HG02852 (cell line): ENCODE measurements at regions not wholly inside any gene's neighbourhood (a gene's known extent, or its start where the extent isn't known, plus 50 kb on each side); places are given as distances from the start of the nearest gene placed in this dataset.

Source experiments
- ATAC-seq: cut with Tn5 transposase; IDR thresholded peaks from one replicate; pipeline ENCODE4 v1.9.1; 2021; ENCODE audit warnings: mild to moderate bottlenecking, moderate library complexity; ENCODE audit not compliant: unreplicated experiment

DNA sequence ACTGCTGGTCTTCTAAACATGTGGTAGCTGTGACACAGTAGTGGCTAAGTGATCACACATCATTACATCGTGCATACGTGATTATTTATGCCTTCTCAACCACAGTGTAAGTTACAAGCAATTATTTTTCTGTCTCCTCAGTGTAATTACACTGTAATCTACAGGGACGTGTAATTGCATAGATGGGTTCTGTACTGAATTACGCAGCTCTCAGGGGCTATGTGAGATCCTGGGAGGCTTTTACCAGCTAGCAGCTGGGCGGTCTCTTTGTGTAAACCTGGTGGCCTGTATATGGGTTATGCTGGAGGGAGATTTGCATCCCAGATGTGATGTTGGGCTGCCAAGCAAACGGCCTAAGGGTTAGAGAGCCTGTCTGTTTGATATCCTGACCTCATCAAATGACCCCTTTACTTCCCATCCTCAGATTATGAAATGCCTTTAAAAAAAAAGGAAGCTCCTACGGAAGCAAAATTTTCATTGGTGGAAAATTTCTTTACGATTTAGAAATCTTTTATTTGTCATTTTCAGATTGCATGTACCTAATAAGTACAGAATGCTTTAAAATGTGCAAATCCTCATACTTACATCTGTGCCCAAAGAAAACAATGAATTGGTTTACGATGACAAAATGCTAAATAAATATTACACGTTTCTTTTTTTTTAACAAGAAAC, 402.8 kb upstream of the JAG1 start:
- no peak for ATAC-seq

DNA sequence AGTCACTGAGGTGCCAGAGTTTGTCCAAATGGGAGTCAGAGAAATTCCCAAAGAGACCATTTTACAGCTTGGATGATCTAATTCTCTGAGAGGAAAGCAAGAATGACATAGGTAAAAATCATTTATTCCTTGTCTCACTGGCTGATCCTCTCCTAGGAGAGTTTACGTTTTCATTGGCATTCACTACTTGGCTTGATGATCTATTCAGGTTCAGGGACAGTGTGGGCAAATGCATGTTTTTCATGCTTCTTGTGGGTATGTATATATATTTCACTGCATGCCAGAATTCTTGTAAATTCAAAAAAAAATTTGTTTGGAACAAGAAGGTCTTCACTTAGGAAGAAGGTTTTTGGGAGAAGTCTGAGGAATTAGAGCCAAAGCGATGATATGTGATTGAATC, 403.4 kb upstream of the JAG1 start:
- ATAC-seq, result no peak

DNA sequence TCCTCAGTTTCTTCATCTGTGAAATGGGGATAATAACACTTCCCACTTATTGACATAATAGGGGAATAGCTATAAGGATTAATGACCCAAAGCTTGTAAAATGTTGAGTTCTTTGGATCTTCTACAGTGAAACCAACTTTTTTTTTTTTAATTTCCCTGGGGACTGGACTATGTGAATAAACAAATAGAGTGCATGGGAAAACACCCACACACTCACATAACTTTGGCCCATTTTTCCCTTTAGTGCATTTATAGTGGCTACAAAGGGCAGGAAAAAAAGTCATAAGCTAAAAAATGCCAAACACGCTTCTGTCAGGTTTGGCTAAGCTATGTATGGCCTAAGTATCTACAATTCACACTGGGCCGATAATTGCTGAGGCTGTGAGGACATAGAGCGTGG, 406.2 kb upstream of the JAG1 start:
- no peak for ATAC-seq

- no peak for ATAC-seq
Observed at GRCh38 chr20:11080781-11081377, 407.1 kb upstream of the JAG1 start.

GRCh38 chr20:11083841-11084240, 410.0 kb upstream of the JAG1 start:
- ATAC-seq, result no peak

DNA sequence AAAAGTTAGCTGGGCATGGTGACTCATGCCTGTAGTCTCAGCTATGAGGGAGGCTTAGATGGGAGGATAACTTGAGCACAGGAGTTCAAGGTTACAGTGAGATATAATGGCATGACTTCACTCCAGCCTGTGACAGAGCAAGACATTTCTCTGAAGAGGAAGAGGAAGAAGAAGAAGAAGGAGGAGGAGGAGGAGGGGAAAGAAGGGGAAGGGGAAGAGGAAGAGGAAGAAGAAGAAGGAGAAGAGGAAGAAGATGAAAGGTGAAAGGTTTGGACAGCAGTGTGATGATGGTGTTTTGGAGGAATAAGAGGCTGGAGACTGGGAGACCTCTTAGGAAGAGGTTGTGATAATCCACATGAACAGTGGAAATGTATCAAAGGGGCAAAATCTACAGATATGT, 410.7 kb upstream of the JAG1 start:
- no peak for ATAC-seq

- ATAC-seq, result no peak
Observed at GRCh38 chr20:11086970-11087369, 413.2 kb upstream of the JAG1 start.

- ATAC-seq, result no peak
Observed at GRCh38 chr20:11090751-11091150, 417.0 kb upstream of the JAG1 start.

- ATAC-seq, result no peak
Observed at GRCh38 chr20:11091511-11091910, 417.7 kb upstream of the JAG1 start.

DNA sequence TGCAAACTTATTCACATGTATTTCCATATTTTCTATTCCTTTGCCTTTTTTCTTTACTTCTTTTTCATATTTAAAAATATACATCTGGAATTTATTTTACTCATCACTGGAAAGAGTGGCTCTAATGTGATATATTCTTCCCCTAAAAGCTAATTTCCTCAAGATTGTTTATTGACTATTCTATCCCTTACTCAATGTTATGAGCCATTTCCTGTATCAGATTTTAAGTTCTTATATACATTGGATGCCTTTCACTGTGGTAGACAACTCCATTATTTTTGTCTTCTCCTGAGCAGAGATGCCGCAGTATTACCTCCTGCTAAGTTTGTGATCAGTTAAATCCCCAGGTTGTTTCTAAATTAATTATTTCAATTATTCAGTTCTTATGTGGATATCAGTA, 418.4 kb upstream of the JAG1 start:
- ATAC-seq, result no peak

DNA sequence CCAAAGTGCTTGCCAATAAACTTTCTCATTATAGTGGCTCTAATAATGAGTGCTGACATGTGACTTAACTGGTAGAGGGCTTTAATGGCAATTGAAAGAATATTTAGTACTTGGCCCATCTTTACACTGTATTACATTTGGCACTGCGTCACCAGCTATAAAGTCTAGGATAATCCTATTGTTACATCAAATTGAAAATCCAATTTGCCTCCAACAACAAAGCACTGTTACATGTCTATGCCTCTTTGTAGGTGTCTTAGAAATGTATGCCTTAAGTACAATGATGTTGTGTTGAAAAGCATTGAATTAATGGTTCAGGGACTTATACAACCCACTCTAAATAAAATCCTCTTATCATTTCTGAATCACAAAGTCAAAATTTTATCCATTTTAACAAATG, 420.4 kb upstream of the JAG1 start:
- no peak for ATAC-seq

DNA sequence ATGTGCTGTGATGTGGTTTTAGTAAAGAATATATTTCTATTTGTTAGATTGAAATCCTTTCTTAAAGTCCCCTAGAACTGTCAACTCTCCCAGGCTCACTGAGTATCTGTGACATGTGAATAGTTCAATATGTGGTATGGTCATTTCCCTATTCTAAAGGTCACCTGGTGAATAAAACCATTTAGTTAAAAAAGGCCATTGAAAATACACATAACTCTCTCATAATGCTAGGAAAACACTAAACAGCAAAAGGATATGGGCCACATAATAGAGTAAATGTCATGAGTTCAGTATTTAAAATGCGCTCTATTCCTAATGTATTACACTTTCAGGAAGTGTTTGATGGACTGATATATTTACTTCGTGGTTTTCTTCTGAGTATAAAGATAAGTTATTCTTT, 420.9 kb upstream of the JAG1 start:
- ATAC-seq, result no peak

- ATAC-seq, result no peak
Observed at GRCh38 chr20:11098888-11099287, 425.1 kb upstream of the JAG1 start.

GRCh38 chr20:11101243-11101642, 427.4 kb upstream of the JAG1 start:
- no peak for ATAC-seq

- no peak for ATAC-seq
Observed at GRCh38 chr20:11101696-11102095, 427.9 kb upstream of the JAG1 start.

GRCh38 chr20:11103866-11104265, 430.1 kb upstream of the JAG1 start:
- ATAC-seq, result no peak

DNA sequence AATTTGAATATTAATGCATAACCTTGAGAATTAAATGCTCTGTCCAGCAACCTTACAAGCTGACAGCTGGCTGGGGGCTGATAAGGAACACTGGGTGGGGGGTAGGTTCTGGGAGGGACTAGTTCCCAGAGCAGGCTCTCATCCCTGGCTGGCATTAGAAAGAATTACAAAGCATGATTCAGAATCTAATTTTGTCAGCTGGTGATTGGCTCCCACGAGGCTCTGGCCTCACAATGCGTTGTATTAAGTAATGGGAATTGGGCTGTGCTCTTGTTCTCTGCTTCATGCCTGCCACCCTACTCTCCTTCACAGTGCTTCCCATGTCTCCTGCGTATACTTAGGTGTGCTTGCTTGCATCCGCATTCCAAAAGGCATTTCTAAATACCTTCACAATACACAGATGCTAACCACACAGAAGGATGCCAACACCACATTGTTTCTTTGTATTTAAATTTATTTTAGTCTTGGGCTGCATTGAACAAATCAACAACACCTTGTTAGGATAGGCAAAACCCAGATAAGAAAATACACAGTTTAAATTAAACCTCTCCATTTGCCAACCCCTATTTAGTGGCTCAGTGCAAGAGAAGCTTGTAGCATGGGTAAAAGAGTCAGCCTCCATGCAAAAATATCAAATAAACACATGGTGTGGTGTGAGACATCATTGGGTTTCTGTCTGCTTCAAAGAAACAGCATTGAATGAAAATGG, 434.5 kb upstream of the JAG1 start:
- ATAC-seq, result no peak

GRCh38 chr20:11110535-11110934, 436.7 kb upstream of the JAG1 start:
- no peak for ATAC-seq

DNA sequence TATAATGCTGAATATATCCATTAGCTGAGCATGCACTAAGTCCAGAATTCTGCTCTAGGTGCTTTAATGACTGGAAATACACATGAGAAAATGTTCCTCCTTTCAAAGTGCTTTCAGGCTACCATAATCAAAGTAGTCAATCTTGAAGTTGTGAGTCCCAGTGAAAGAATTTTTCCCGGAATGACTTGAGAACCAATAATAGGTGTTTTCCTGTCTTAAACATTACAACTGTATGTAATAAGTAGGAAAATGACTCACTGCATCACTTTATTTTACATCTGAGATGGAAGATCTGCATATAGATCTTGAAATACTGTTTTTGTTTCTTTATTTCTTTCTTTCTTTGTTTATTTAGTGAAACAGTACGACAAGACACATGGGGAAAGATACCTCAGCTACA, 437.4 kb upstream of the JAG1 start:
- no peak for ATAC-seq

- no peak for ATAC-seq
Observed at GRCh38 chr20:11112832-11113231, 439.0 kb upstream of the JAG1 start.

GRCh38 chr20:11114382-11114781, 440.6 kb upstream of the JAG1 start:
- ATAC-seq, result no peak

- ATAC-seq, result no peak
Observed at GRCh38 chr20:11117808-11118528, 444.2 kb upstream of the JAG1 start.
